Suprapubic skin (tissue), 4 donors: ENCODE measurements at regions not wholly inside any gene's neighbourhood (a gene's known extent, or its start where the extent isn't known, plus 50 kb on each side); places are given as distances from the start of the nearest gene placed in this dataset.

Experiments
- POLR2A ChIP-seq, 2 donors: fragments of 450-650 bp; IDR thresholded peaks; one replicate each; pipeline ENCODE4 v1.6.1; 2017; ENCODE audit warnings: antibody characterized with exemption in 2 of 2, mild to moderate bottlenecking in 2 of 2, moderate library complexity in 2 of 2
- POLR2AphosphoS5 ChIP-seq, 3 donors: sonication (generic); formaldehyde crosslinking; IDR thresholded peaks; one replicate each; pipeline ENCODE4 v1.6.1; 2017; ENCODE audit warnings: antibody characterized with exemption in 3 of 3
- TF ChIP-seq, protein P1 (sequence below), 2 donors: fragments of 200-600 bp in 1 of 2; fragments of 450-650 bp in 1 of 2; sonication (generic) in 1 of 2; IDR thresholded peaks; one replicate each; pipeline ENCODE4 v1.5.1; 2016 to 2019; ENCODE audit warnings: antibody characterized with exemption in 2 of 2, mild to moderate bottlenecking in 1 of 2, moderate library complexity in 1 of 2

DNA sequence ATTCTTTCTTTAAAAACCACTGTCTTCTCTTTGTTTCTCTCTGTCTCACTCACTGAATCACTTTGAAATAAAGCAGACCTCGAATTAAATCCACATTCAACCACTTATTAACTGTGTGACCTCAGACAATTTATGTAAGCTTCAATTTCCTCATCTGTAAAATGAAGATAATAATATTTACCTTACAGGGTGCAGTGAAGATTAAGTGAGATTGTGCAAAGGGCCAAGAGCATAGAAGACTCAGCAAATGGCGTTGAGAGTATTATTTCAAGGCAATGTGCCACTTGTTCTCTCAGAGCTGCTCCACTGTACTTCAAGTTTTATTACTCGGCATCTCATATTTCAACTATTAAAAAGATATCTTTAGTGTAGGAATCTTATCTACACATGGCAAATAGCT is 454.2 kb upstream of the HNRNPA3 start:
- TF ChIP-seq, protein P1, sequence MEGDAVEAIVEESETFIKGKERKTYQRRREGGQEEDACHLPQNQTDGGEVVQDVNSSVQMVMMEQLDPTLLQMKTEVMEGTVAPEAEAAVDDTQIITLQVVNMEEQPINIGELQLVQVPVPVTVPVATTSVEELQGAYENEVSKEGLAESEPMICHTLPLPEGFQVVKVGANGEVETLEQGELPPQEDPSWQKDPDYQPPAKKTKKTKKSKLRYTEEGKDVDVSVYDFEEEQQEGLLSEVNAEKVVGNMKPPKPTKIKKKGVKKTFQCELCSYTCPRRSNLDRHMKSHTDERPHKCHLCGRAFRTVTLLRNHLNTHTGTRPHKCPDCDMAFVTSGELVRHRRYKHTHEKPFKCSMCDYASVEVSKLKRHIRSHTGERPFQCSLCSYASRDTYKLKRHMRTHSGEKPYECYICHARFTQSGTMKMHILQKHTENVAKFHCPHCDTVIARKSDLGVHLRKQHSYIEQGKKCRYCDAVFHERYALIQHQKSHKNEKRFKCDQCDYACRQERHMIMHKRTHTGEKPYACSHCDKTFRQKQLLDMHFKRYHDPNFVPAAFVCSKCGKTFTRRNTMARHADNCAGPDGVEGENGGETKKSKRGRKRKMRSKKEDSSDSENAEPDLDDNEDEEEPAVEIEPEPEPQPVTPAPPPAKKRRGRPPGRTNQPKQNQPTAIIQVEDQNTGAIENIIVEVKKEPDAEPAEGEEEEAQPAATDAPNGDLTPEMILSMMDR (IDR thresholded peaks at IDR 0.05) = no peak
- TF ChIP-seq POLR2A (IDR thresholded peaks at IDR 0.05) (no peak), POLR2AphosphoS5 (IDR thresholded peaks at IDR 0.05) (no peak)
